H9 (cell line): ENCODE measurements at regions not wholly inside any gene's neighbourhood (a gene's known extent, or its start where the extent isn't known, plus 50 kb on each side); places are given as distances from the start of the nearest gene placed in this dataset.
A peak's percentile ranks its signal among the peaks of the same experiment; 100 is the strongest.

ENCODE experiments used
- DNase-seq: peaks from one replicate; pipeline ENCODE4 v3.0.0-alpha.2; 2017
- H2AFZ ChIP-seq: one replicate; pipeline ENCODE4 v1.6.1; 2013; ENCODE audit warnings: mild to moderate bottlenecking, low read length, control low read depth, moderate library complexity
- H2AK5ac ChIP-seq: 2 replicates; pipeline ENCODE4 v1.6.1; 2013; ENCODE audit warnings: low read length, control low read depth, mixed read lengths; ENCODE audit not compliant: insufficient read length
- H2BK120ac ChIP-seq: one replicate; pipeline ENCODE4 v1.6.1; 2013; ENCODE audit warnings: low read depth, mild to moderate bottlenecking, low read length, control low read depth, inconsistent platforms; ENCODE audit not compliant: poor library complexity, severe bottlenecking
- H2BK12ac ChIP-seq: 2 replicates; pipeline ENCODE4 v1.6.1; 2013; ENCODE audit warnings: low read length, control low read depth, mixed read lengths, low read depth; ENCODE audit not compliant: insufficient read length
- H2BK15ac ChIP-seq: 2 replicates; pipeline ENCODE4 v1.6.1; 2013; ENCODE audit warnings: low read depth, low read length, control low read depth
- H2BK20ac ChIP-seq: one replicate; pipeline ENCODE4 v1.6.1; 2013; ENCODE audit warnings: low read depth, mild to moderate bottlenecking, low read length, control low read depth, inconsistent platforms; ENCODE audit not compliant: poor library complexity, severe bottlenecking
- H2BK5ac ChIP-seq: 2 replicates; pipeline ENCODE4 v1.6.1; 2013; ENCODE audit warnings: low read length, control low read depth, mixed read lengths; ENCODE audit not compliant: insufficient read length
- H3K14ac ChIP-seq: 2 replicates; pipeline ENCODE4 v1.6.1; 2013; ENCODE audit warnings: low read length, control low read depth; ENCODE audit not compliant: insufficient read depth
- H3K18ac ChIP-seq: 2 replicates; pipeline ENCODE4 v1.6.1; 2013; ENCODE audit warnings: low read depth, mild to moderate bottlenecking, mixed read lengths, low read length, control low read depth; ENCODE audit not compliant: insufficient read length
- H3K23ac ChIP-seq: 2 replicates; pipeline ENCODE4 v1.6.1; 2013; ENCODE audit warnings: low read length, control low read depth, mixed read lengths, low read depth; ENCODE audit not compliant: insufficient read length
- H3K23me2 ChIP-seq: 2 replicates; pipeline ENCODE4 v1.6.1; 2013; ENCODE audit warnings: low read depth, mild to moderate bottlenecking, mixed read lengths, low read length, control low read depth; ENCODE audit not compliant: insufficient read length, poor library complexity, severe bottlenecking
- H3K27ac ChIP-seq: 2 replicates; pipeline ENCODE4 v1.5.1; 2013; ENCODE audit warnings: low read length, control low read depth, mixed read lengths, low read depth; ENCODE audit not compliant: insufficient read length
- H3K27me3 ChIP-seq: 2 replicates; pipeline ENCODE4 v1.6.1; 2013; ENCODE audit warnings: low read length, control low read depth, inconsistent platforms; ENCODE audit not compliant: insufficient read depth
- H3K4ac ChIP-seq: 2 replicates; pipeline ENCODE4 v1.6.1; 2013; ENCODE audit warnings: low read depth, mild to moderate bottlenecking, control low read depth, inconsistent platforms, low read length, moderate library complexity
- H3K4me1 ChIP-seq: 2 replicates; pipeline ENCODE4 v1.6.1; 2013; ENCODE audit warnings: low read length, control low read depth, inconsistent platforms; ENCODE audit not compliant: insufficient read depth
- H3K4me2 ChIP-seq: 2 replicates; pipeline ENCODE4 v1.6.1; 2013; ENCODE audit warnings: low read length, control low read depth, mixed read lengths; ENCODE audit not compliant: insufficient read length, insufficient read depth
- H3K56ac ChIP-seq: 2 replicates; pipeline ENCODE4 v1.6.1; 2013; ENCODE audit warnings: low read depth, mild to moderate bottlenecking, mixed read lengths, low read length, control low read depth; ENCODE audit not compliant: insufficient read length
- H3K79me1 ChIP-seq: 2 replicates; pipeline ENCODE4 v1.6.1; 2013; ENCODE audit warnings: low read depth, mild to moderate bottlenecking, moderate library complexity, low read length, control low read depth, inconsistent platforms; ENCODE audit not compliant: insufficient read depth, poor library complexity, severe bottlenecking
- H3K79me2 ChIP-seq: 2 replicates; pipeline ENCODE4 v1.6.1; 2013; ENCODE audit warnings: low read length, control low read depth, inconsistent platforms; ENCODE audit not compliant: insufficient read depth
- H3K9ac ChIP-seq: 2 replicates; pipeline ENCODE4 v1.6.1; 2013; ENCODE audit warnings: low read length, control low read depth, mixed read lengths; ENCODE audit not compliant: insufficient read length; ENCODE audit errors: extremely low read depth
- H3K9me3 ChIP-seq: one replicate; pipeline ENCODE4 v1.6.1; 2013; ENCODE audit warnings: low read depth, low read length, inconsistent platforms; ENCODE audit not compliant: control insufficient read depth
- H3T11ph ChIP-seq: one replicate; pipeline ENCODE4 v1.6.1; 2013; ENCODE audit warnings: mild to moderate bottlenecking, low read length, control low read depth, inconsistent platforms
- H4K20me1 ChIP-seq: one replicate; pipeline ENCODE4 v1.6.1; 2013; ENCODE audit not compliant: control insufficient read depth, insufficient read length, insufficient read depth
- H4K5ac ChIP-seq: 2 replicates; pipeline ENCODE4 v1.6.1; 2013; ENCODE audit warnings: low read depth, mild to moderate bottlenecking, mixed read lengths, low read length, control low read depth; ENCODE audit not compliant: insufficient read length
- H4K8ac ChIP-seq: replicated peaks from 2 replicates; pipeline ENCODE4 v1.6.1; 2013; ENCODE audit warnings: low read length, control low read depth, mixed read lengths, low read depth; ENCODE audit not compliant: insufficient read length
- H4K91ac ChIP-seq: 2 replicates; pipeline ENCODE4 v1.6.1; 2013; ENCODE audit warnings: low read depth, mild to moderate bottlenecking, moderate library complexity, mixed read lengths, low read length, control low read depth; ENCODE audit not compliant: insufficient read length
- H3K27ac Mint-ChIP-seq, 3 experiments: 2 replicates in 2 of 3; 3 replicates in 1 of 3; pipeline ENCODE4 v1.8.0; 2020 to 2021; ENCODE audit warnings: mixed read lengths in 3 of 3, mild to moderate bottlenecking in 1 of 3, moderate library complexity in 1 of 3
- H3K27me3 Mint-ChIP-seq: 2 replicates; pipeline ENCODE4 v1.8.0; 2021; ENCODE audit warnings: low read depth, mild to moderate bottlenecking, moderate library complexity, mixed read lengths
- H3K36me3 Mint-ChIP-seq, 3 experiments: 2 replicates in 2 of 3; 3 replicates in 1 of 3; pipeline ENCODE4 v1.8.0; 2020 to 2021; ENCODE audit warnings: low read depth in 3 of 3, mixed read lengths in 3 of 3; ENCODE audit not compliant: insufficient read depth in 1 of 3
- H3K4me1 Mint-ChIP-seq, 2 experiments: 2 replicates each; pipeline ENCODE4 v1.8.0; 2020; ENCODE audit warnings: mixed read lengths in 2 of 2
- H3K4me3 Mint-ChIP-seq, 2 experiments: 2 replicates in 1 of 2; 3 replicates in 1 of 2; pipeline ENCODE4 v1.8.0; 2020 to 2021; ENCODE audit warnings: mild to moderate bottlenecking in 2 of 2, mixed read lengths in 2 of 2, moderate library complexity in 1 of 2
- H3K9me3 Mint-ChIP-seq, 2 experiments: 2 replicates in 1 of 2; 3 replicates in 1 of 2; pipeline ENCODE4 v1.8.0; 2020; ENCODE audit warnings: mild to moderate bottlenecking in 2 of 2, mixed read lengths in 2 of 2, moderate library complexity in 1 of 2
- CTCF ChIP-seq: fragments of 200-600 bp; sonication (generic); conservative IDR thresholded peaks from 3 replicates; pipeline ENCODE4 v1.8.0; 2021; ENCODE audit warnings: antibody characterized with exemption, mild to moderate bottlenecking
- WGBS: extraction: QIAGEN DNeasy Blood & Tissue Kit; methylation state at CpG from one replicate; pipeline ENCODE4 v1.1.7; 2013; ENCODE audit warnings: missing lambda C conversion rate, low lambda C conversion rate, mixed read lengths; ENCODE audit not compliant: insufficient read length; ENCODE audit errors: extremely low coverage; 5-methylcytosine and 5-hydroxymethylcytosine counted together

- Histone ChIP-seq H3K27me3 (no peaks in the 10 kb centered on the region; the same call in 1 of the 2 replicates), H3K23ac (no peak overlapping the region), H2BK12ac (no peak overlapping the region), H4K5ac (no peak overlapping the region), H2BK15ac (no peak overlapping the region), H3K23me2 (no peaks in the 10 kb centered on the region), H4K91ac (no peak overlapping the region), H3K56ac (no peak overlapping the region), H4K20me1 (no peaks in the 10 kb centered on the region), H2AFZ (no peak overlapping the region), H3K4me1 (peaks cover 7% of the 10 kb centered on the region; the same call in 1 of the 2 replicates), H2AK5ac (no peak overlapping the region), H3K27ac (no peak overlapping the region), H3K18ac (no peak overlapping the region), H3K79me1 (no peaks in the 10 kb centered on the region), H3K4ac (no peak overlapping the region), H2BK5ac (no peak overlapping the region), H2BK20ac (no peak overlapping the region), H3K14ac (no peak overlapping the region), H3K9ac (no peak overlapping the region), H3K9me3 (no peaks in the 10 kb centered on the region), H3K79me2 (no peaks in the 10 kb centered on the region), H2BK120ac (no peak overlapping the region), H4K8ac (no peak overlapping the region), H3T11ph (no peak overlapping the region), H3K4me2 (no peak overlapping the region)
- Mint-ChIP-seq H3K4me1 (peaks cover 52 to 60% of the 10 kb centered on the region in 2 experiments), H3K27me3 (peaks cover 2% of the 10 kb centered on the region), H3K27ac (peak overlapping the region in 1 of 3 experiments; percentile 52; a peak in 3 of 7 replicates), H3K9me3 (no peaks in the 10 kb centered on the region), H3K36me3 (no peaks in the 10 kb centered on the region; a peak in 1 of 7 replicates), H3K4me3 (no peak overlapping the region)
- WGBS, result no CpG with 5 or more reads among the region's 2 CpGs
- TF ChIP-seq CTCF, result no peak
- DNase-seq, result no peak
Measured at GRCh38 chr2:42922293-42922692, 129.9 kb upstream of the HAAO start.
